Thyroid gland (tissue), 4 donors: ENCODE measurements at regions not wholly inside any gene's neighbourhood (a gene's known extent, or its start where the extent isn't known, plus 50 kb on each side); places are given as distances from the start of the nearest gene placed in this dataset.

Experiments
- POLR2A ChIP-seq, 2 donors: fragments of 450-650 bp; IDR thresholded peaks; one replicate each; pipeline ENCODE4 v1.6.1; 2017; ENCODE audit warnings: antibody characterized with exemption in 2 of 2, mild to moderate bottlenecking in 2 of 2, moderate library complexity in 1 of 2
- TF ChIP-seq, protein P1 (sequence below), 6 experiments: fragments of 200-600 bp in 3 of 6; fragments of 450-650 bp in 3 of 6; sonication (generic) in 3 of 6; IDR thresholded peaks; one replicate each; pipeline ENCODE4 v1.5.1; 2016 to 2019; ENCODE audit warnings: antibody characterized with exemption in 6 of 6, mild to moderate bottlenecking in 2 of 6, inconsistent platforms in 1 of 6, moderate library complexity in 1 of 6

DNA sequence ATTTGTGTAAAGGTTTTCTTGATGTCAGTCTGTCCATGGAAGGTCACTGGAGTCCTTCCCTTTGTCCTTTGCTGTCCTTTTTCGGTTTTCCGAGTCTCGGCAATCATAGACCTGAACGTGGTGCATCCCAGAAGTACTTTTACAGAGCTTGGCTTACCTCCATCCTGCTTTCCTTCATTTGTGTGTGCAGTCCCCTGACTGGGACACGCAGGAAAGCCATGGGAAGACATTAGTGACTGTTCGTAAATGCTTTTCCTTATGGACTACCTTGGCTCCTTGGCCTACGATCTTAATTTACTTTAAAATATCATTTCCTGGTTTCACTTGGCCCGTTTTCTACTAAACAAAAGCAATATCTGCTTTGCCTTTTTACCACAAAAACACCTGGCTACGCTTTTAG, 328.4 kb upstream of the RARB start:
- TF ChIP-seq, protein P1, sequence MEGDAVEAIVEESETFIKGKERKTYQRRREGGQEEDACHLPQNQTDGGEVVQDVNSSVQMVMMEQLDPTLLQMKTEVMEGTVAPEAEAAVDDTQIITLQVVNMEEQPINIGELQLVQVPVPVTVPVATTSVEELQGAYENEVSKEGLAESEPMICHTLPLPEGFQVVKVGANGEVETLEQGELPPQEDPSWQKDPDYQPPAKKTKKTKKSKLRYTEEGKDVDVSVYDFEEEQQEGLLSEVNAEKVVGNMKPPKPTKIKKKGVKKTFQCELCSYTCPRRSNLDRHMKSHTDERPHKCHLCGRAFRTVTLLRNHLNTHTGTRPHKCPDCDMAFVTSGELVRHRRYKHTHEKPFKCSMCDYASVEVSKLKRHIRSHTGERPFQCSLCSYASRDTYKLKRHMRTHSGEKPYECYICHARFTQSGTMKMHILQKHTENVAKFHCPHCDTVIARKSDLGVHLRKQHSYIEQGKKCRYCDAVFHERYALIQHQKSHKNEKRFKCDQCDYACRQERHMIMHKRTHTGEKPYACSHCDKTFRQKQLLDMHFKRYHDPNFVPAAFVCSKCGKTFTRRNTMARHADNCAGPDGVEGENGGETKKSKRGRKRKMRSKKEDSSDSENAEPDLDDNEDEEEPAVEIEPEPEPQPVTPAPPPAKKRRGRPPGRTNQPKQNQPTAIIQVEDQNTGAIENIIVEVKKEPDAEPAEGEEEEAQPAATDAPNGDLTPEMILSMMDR (IDR thresholded peaks at IDR 0.05): no peak
- no peak for TF ChIP-seq POLR2A (IDR thresholded peaks at IDR 0.05)
